ENCODE measurements at regions not wholly inside any gene's neighbourhood (a gene's known extent, or its start where the extent isn't known, plus 50 kb on each side); places are given as distances from the start of the nearest gene placed in this dataset.

DNA sequence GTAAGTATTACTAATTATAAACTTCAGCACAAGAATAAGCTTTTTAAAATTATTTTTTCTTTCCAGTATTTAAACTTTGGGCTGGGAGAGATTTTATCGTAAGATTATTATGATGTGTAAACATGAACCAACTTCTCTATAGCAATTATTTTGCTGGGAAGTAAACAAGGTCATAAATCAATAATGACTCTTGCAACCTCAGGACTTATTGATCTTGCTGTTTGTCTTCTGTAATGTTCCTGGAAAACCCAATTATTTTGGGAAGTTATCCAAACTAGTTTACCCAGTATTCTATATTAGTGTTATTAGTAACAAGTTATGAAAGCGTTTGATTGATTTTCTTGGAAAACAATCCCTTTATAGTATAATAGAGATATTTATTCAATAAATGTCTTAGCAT is 174.9 kb downstream of the PPP1R2C start:
- Histone ChIP-seq H3K4me2 (no peak overlapping the region), H3K4me3 (IDR thresholded peaks at IDR 0.05; ENCODE audit: insufficient read depth, low read depth, low read length) (no peak overlapping the region), H3K79me2 (ENCODE audit: insufficient read depth, low read depth) (no peaks in the 10 kb centered on the region), H3K27me3 (ENCODE audit: insufficient read depth, low read depth) (no peaks in the 10 kb centered on the region), H4K20me1 (ENCODE audit: insufficient read depth) (no peaks in the 10 kb centered on the region), H3K9ac (no peak overlapping the region), H3K4me1 (ENCODE audit: low read depth, poor library complexity, severe bottlenecking) (no peaks in the 10 kb centered on the region), H2AFZ (ENCODE audit: low read depth) (no peak overlapping the region), H3K36me3 (ENCODE audit: insufficient read depth) (no peaks in the 10 kb centered on the region), H3K27ac (no peak overlapping the region)
- TF ChIP-seq, protein P1, sequence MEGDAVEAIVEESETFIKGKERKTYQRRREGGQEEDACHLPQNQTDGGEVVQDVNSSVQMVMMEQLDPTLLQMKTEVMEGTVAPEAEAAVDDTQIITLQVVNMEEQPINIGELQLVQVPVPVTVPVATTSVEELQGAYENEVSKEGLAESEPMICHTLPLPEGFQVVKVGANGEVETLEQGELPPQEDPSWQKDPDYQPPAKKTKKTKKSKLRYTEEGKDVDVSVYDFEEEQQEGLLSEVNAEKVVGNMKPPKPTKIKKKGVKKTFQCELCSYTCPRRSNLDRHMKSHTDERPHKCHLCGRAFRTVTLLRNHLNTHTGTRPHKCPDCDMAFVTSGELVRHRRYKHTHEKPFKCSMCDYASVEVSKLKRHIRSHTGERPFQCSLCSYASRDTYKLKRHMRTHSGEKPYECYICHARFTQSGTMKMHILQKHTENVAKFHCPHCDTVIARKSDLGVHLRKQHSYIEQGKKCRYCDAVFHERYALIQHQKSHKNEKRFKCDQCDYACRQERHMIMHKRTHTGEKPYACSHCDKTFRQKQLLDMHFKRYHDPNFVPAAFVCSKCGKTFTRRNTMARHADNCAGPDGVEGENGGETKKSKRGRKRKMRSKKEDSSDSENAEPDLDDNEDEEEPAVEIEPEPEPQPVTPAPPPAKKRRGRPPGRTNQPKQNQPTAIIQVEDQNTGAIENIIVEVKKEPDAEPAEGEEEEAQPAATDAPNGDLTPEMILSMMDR (conservative IDR thresholded peaks at IDR 0.05; ENCODE audit: low read depth, low read length) = no peak

- no peaks in the 10 kb centered on the region for H3K27me3 ChIP-seq (ENCODE audit: insufficient read depth, low read depth)
Measured at GRCh38 chrX:42602566-42602965, 175.4 kb downstream of the PPP1R2C start.

DNA sequence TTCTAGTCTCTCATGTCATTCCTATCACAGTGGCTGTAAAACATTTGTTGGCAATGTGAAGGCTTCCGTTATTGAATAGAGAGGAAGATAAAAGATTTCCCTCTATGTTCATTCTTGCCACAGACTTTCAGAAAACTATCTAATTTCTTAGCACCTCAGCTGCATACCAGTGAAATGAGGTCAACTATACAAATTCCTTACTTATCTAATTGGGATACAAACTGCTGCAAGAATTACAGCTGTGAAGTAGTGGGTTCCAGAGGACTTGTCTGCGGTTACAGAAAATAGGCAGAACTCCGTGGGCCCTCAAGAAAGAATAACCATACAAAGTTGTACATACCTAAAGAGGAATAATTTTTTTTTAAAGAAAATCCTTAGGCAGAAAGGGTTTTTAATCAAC is 175.8 kb downstream of the PPP1R2C start:
- TF ChIP-seq, protein P1 (conservative IDR thresholded peaks at IDR 0.05; ENCODE audit: low read depth, low read length) = no peak
- Histone ChIP-seq H3K9ac (no peak overlapping the region), H3K4me3 (IDR thresholded peaks at IDR 0.05; ENCODE audit: insufficient read depth, low read depth, low read length) (no peak overlapping the region), H3K27me3 (ENCODE audit: insufficient read depth, low read depth) (no peaks in the 10 kb centered on the region), H3K27ac (no peak overlapping the region), H3K79me2 (ENCODE audit: insufficient read depth, low read depth) (no peaks in the 10 kb centered on the region), H3K4me2 (no peak overlapping the region), H2AFZ (ENCODE audit: low read depth) (no peak overlapping the region), H4K20me1 (ENCODE audit: insufficient read depth) (no peaks in the 10 kb centered on the region), H3K4me1 (ENCODE audit: low read depth, poor library complexity, severe bottlenecking) (no peaks in the 10 kb centered on the region), H3K36me3 (ENCODE audit: insufficient read depth) (no peaks in the 10 kb centered on the region)

More at GRCh38 chrX:42602566-42602965, 175.4 kb downstream of the PPP1R2C start:
- TF ChIP-seq, protein P1 (conservative IDR thresholded peaks at IDR 0.05; ENCODE audit: low read depth, low read length) = no peak
- no peaks in the 10 kb centered on the region for H3K4me1 ChIP-seq (ENCODE audit: low read depth, poor library complexity, severe bottlenecking)
- H2AFZ ChIP-seq (ENCODE audit: low read depth) = no peak overlapping the region
- H3K36me3 ChIP-seq (ENCODE audit: insufficient read depth) = no peaks in the 10 kb centered on the region
- no peaks in the 10 kb centered on the region for H4K20me1 ChIP-seq (ENCODE audit: insufficient read depth)
- H3K4me3 ChIP-seq (IDR thresholded peaks at IDR 0.05; ENCODE audit: insufficient read depth, low read depth, low read length) = no peak overlapping the region
- no peak overlapping the region for H3K9ac ChIP-seq
- no peak overlapping the region for H3K4me2 ChIP-seq
- no peaks in the 10 kb centered on the region for H3K79me2 ChIP-seq (ENCODE audit: insufficient read depth, low read depth)
- no peak overlapping the region for H3K27ac ChIP-seq

- Histone ChIP-seq H4K20me1 (ENCODE audit: insufficient read depth) (no peaks in the 10 kb centered on the region), H3K4me1 (ENCODE audit: low read depth, poor library complexity, severe bottlenecking) (no peaks in the 10 kb centered on the region), H3K27ac (no peak overlapping the region), H3K79me2 (ENCODE audit: insufficient read depth, low read depth) (no peaks in the 10 kb centered on the region), H3K4me2 (no peak overlapping the region), H2AFZ (ENCODE audit: low read depth) (no peak overlapping the region), H3K36me3 (ENCODE audit: insufficient read depth) (no peaks in the 10 kb centered on the region), H3K27me3 (ENCODE audit: insufficient read depth, low read depth) (no peaks in the 10 kb centered on the region), H3K9ac (no peak overlapping the region), H3K4me3 (IDR thresholded peaks at IDR 0.05; ENCODE audit: insufficient read depth, low read depth, low read length) (no peak overlapping the region)
- TF ChIP-seq, protein P1 (conservative IDR thresholded peaks at IDR 0.05; ENCODE audit: low read depth, low read length) = no peak
Measured at GRCh38 chrX:42597481-42597880, 180.5 kb downstream of the PPP1R2C start.

Data from KMS-11 (cell line).